Stimulated activated CD8-positive, alpha-beta memory T cell treated with anti-CD3 and anti-CD28 coated beads, Interleukin-4, amount 100 ng/mL, for 48 hours (primary cell): ENCODE measurements at regions not wholly inside any gene's neighbourhood (a gene's known extent, or its start where the extent isn't known, plus 50 kb on each side); places are given as distances from the start of the nearest gene placed in this dataset.
"Not testable (repeated sequence)": the region's sequence is repeated elsewhere in the genome, so short reads cannot be mapped to it uniquely, and the experiment has no call there.

Experiments
- DNase-seq: peaks from one replicate; pipeline ENCODE4 v3.0.0-alpha.2; 2020

- no peak for DNase-seq
Observed at GRCh38 chr13:99733346-99733745, 232.1 kb downstream of the TM9SF2 start.

GRCh38 chr13:99731747-99732146, 230.5 kb downstream of the TM9SF2 start:
- no peak for DNase-seq

GRCh38 chr13:99730403-99730802, 229.1 kb downstream of the TM9SF2 start:
- DNase-seq = no peak

- no peak for DNase-seq
Observed at GRCh38 chr13:99729745-99730144, 228.5 kb downstream of the TM9SF2 start.

DNA sequence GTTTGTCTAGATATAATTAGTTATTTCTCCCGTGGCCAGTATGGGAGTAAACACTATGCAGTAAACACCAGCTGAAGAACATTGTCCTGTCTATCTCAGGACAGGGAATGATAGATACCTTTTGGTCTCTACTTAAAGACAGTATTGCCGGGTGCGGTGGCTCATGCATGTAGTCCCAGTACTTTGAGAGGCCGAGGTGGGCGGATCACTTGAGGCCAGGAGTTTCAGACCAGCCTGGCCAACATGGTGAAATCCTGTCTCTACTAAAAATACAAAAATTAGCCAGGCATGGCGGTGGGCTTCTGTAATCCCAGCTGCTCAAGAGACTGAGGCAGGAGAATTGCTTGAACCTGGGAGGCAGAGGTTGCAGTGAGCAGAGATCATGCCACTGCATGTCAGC, 226.4 kb downstream of the TM9SF2 start:
- not testable (repeated sequence) for DNase-seq

DNA sequence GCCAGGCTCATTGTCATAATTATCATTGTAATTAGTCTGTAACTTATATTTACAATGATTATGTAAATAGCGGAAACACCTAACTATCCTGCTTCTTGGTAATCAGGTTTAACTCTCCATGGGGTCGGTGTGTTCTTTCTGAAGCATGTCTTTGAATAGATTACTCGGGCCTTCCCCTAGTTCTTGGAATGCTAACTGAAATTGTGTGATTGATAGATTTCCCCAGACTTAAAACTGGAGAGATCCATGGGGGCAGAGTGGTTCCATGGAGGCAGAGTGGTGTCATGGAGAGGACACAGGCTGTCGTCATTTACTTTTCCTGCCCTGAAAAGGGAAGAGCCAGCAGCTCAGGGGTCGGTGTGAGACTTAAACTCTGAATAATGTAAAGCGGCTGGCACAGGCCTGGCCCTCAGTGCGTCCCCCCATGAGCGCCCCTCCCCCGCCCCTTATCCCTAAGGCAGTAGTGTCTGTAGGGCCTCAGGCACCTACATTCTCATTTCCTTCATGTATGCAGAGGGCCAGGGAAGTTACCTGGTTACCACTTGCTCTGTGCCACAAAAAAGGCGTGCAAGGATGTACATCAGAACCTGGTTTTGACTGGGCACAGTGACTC, 225.1 kb downstream of the TM9SF2 start:
- DNase-seq = no peak

DNA sequence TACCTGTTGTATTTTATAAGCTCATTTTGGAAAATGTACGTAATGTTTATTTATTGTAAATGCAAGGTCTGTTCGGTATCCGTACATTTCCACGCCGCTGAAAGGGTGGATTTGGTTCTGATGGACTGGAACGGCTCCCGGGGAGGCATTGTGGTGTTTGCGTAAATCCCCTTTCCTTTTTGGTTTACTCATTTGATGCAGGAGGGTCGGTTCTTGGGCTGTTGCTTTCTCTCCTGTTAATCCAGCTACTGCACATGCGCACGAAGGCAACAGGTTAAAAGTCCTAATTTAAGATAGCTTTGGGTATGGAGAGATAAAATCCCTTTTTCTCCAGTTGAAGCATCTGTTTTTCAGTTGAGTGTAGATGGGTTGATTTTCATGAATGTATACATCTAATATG, 224.4 kb downstream of the TM9SF2 start:
- no peak for DNase-seq

- no peak for DNase-seq
Observed at GRCh38 chr13:99724633-99725517, 223.6 kb downstream of the TM9SF2 start.

GRCh38 chr13:99723878-99724277, 222.6 kb downstream of the TM9SF2 start:
- DNase-seq = no peak

- no peak for DNase-seq
Observed at GRCh38 chr13:99722931-99723330, 221.7 kb downstream of the TM9SF2 start.

DNA sequence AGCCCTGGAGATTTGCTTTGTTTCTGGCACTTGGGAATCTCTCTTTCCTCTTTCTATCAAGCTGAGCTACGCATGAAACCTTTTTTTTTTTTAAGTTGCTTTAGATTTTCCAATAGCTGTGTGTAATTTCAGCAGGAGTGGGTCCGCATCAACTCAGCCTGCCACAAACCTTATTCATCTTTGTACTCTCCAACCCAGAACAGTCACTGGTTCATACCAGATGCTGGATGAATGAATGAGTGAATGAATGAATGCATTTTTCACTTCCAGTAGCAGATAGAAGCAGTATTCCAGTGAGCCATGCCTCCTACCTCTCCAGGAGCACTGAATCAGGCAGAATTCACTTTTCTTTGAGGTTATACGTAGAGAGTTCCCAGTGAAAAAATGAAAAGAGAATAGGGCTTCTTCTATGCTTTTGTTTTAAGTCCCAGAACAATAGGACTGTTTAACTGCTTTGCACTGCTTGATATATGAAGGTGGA, 221.1 kb downstream of the TM9SF2 start:
- no peak for DNase-seq

GRCh38 chr13:99721606-99722337, 220.5 kb downstream of the TM9SF2 start:
- DNase-seq = no peak

DNA sequence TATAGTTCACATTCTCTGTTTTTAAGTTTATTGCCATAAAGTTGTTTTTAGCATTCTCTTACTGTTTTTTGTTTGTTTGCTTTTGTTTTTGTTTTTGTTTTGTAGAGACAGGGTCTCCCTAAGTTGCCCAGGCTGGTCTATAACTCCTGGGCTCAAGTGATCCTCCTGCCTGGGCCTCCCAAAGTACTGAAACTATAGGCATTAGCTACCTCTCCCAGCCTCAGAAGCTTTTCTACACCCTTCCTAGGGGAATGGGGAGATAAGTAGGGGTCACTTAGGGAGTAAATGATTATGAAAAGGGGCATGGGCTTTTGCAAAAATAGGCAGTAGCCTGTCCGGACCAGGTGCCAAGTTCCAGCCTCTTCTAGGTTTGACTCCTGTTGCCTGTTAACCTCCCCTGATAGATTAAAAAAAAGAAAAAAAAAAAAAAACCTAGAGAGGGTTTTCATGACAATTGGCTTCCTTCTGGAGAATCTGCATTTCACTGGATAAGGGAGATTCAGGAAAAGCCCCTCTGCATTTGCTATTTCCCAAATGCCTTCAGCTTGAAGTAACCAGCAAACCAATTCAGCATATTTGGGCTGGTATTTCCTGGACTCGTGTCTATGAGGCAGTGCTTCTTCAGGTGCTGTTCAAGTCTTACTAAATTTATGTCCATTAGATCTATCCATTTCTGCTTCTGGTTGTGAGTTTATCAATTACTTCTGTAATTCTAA, 216.8 kb downstream of the TM9SF2 start:
- DNase-seq = no peak

- no peak for DNase-seq
Observed at GRCh38 chr13:99709134-99709533, 207.9 kb downstream of the TM9SF2 start.

GRCh38 chr13:99704390-99704789, 203.1 kb downstream of the TM9SF2 start:
- DNase-seq = no peak

DNA sequence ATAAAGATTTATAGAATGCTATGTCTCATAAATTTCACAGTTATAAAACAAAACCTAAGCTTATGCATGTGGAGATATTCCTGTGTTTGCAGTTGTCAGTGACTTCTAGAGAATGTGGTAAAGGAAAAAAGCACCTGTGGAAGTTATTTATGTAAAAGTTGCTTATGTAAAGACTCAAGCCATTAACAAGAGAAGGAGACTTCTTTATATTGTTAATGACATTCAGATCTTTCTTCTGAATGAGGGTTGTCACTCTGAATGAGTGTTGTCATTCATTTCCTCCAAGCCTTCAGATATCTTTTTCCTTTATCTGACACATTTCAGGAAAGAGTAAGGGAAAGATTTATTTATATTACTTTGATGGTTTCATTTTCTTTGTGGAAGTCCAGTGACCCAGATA, 202.6 kb downstream of the TM9SF2 start:
- no peak for DNase-seq

GRCh38 chr13:99702687-99703319, 201.5 kb downstream of the TM9SF2 start:
- DNase-seq = no peak

DNA sequence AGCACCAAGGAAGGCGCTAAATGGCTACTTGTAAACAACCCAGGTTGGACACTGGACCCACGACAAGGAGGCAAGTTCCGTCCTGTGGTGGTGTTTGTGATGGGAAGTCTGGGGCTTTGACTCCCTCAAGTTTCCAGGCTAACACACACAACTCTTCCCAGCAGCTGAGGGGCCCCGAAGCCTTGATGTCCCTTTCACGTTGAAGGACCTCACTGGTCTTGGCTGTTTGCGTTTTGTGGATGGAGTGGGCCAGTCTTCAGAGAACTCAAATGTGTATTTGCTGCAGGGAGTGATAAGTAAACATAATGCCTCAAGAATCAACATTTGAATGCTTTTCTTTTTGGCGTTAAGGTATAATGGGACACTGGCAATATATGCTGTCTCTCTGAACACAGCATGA, 199.2 kb downstream of the TM9SF2 start:
- DNase-seq = no peak

DNA sequence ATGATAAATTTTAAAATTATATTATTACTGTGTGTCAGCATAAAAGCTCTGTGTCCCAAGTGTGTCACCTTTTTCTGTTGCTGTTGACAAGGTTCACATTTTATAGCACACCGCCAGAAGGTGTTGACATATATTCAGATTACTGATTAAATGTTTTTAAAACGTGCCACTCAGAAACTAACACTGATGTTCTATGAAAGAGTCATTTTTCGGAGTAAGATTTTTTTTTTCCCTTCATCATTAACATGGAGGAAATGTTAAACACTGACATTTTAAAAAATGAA, 197.5 kb downstream of the TM9SF2 start:
- DNase-seq = no peak

DNA sequence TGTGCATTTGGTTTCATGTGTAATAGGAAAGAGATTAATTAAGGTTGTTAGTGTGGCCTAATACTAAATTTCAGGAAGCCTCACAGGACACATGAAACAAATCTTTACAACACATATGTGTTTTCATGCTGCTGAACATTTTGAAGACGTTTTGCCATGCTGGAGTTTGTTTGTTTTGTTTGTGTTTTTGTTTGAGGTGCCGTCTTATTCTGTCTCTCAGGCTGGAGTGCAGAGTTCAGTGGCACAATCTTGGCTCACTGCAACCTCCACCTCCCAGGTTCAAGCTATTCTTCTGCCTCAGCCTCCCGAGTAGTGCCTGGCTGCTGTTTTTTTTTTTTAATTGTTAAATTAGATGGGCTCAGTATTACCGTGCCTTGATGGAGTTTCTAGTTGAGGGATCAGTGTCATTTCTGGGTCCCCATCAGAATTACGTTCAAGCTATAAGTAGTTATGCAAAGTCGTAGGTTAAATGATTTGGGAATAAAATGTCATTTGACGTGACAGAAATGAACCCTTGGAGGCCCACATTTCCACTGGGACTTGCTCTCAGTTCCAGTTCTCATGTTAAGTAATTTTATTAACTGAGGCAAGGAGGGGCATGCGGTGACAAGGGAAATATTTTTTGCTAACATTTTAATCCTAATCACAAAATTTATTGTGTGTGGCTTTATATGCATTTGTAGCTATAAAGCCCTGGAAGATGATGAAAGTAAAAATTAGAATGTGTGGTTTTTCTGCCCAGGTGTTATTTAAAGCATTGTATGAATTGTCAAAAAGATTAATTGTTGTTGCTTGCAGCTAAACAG, 196.9 kb downstream of the TM9SF2 start:
- no peak for DNase-seq

GRCh38 chr13:99695857-99696256, 194.6 kb downstream of the TM9SF2 start:
- no peak for DNase-seq
